Posterior vena cava (tissue), 2 donors: ENCODE measurements at regions not wholly inside any gene's neighbourhood (a gene's known extent, or its start where the extent isn't known, plus 50 kb on each side); places are given as distances from the start of the nearest gene placed in this dataset.
"Not testable (repeated sequence)": the region's sequence is repeated elsewhere in the genome, so short reads cannot be mapped to it uniquely, and the experiment has no call there.

ENCODE experiments used
- DNase-seq: peaks from one replicate; pipeline ENCODE4 v3.0.0-alpha.2; 2020; ENCODE audit warnings: low spot score
- intact Hi-C, 2 donors: fragments of 100-400 bp; cut with DNase I; formaldehyde crosslinking; loops; one replicate each; pipeline versions ENCODE4 v1.14.1 to v1.14.2; 2022 to 2023
- donor health status: DM: yes; HTN: yes; CAD: no.
- donor health status: DM: yes; HTN: yes; CAD: no.

- no peak for DNase-seq
- intact Hi-C loops: no loop called here
Measured at GRCh38 chr13:65411521-65411920, 1818.6 kb downstream of the PCDH9 start.

GRCh38 chr13:65410791-65411190 lies 1819.3 kb downstream of the PCDH9 start:
- DNase-seq: no peak
- intact Hi-C loops: no loop called here

- intact Hi-C loops: no loop called here
- DNase-seq: no peak
Measured at GRCh38 chr13:65401315-65401714, 1828.8 kb downstream of the PCDH9 start.

- intact Hi-C loops: no loop called here
- DNase-seq: no peak
Measured at GRCh38 chr13:65400702-65401101, 1829.4 kb downstream of the PCDH9 start.

- intact Hi-C loops: no loop called here
- DNase-seq: no peak
Measured at GRCh38 chr13:65387743-65388347, 1842.3 kb downstream of the PCDH9 start.

- intact Hi-C loops: no loop called here
- DNase-seq: no peak
Measured at GRCh38 chr13:65378943-65379519, 1851.1 kb downstream of the PCDH9 start.

- DNase-seq: no peak
- intact Hi-C loops: no loop called here
Measured at GRCh38 chr13:65378484-65378883, 1851.7 kb downstream of the PCDH9 start.

- intact Hi-C loops: no loop called here
- no peak for DNase-seq
Measured at GRCh38 chr13:65368832-65369231, 1861.3 kb downstream of the PCDH9 start.

- intact Hi-C loops: no loop called here
- no peak for DNase-seq
Measured at GRCh38 chr13:65353951-65354350, 1876.2 kb downstream of the PCDH9 start.

- DNase-seq, intact Hi-C loops: not testable (repeated sequence)
Measured at GRCh38 chr13:65353150-65353549, 1877.0 kb downstream of the PCDH9 start.

- DNase-seq: no peak
- intact Hi-C loops: no loop called here
Measured at GRCh38 chr13:65347420-65348030, 1882.6 kb downstream of the PCDH9 start.

GRCh38 chr13:65343898-65344663 lies 1886.1 kb downstream of the PCDH9 start:
- DNase-seq: no peak
- intact Hi-C loops: no loop called here

GRCh38 chr13:65342541-65343337 lies 1887.4 kb downstream of the PCDH9 start:
- DNase-seq: no peak
- intact Hi-C loops: no loop called here

GRCh38 chr13:65339241-65339640 lies 1890.9 kb downstream of the PCDH9 start:
- no peak for DNase-seq
- intact Hi-C loops: no loop called here

- intact Hi-C loops: no loop called here
- no peak for DNase-seq
Measured at GRCh38 chr13:65336916-65337315, 1893.2 kb downstream of the PCDH9 start.

GRCh38 chr13:65336087-65336749 lies 1893.9 kb downstream of the PCDH9 start:
- intact Hi-C loops: no loop called here
- DNase-seq: peak; percentile 49

GRCh38 chr13:65330691-65331090 lies 1899.4 kb downstream of the PCDH9 start:
- DNase-seq: peak; percentile 63
- intact Hi-C loops: no loop called here

GRCh38 chr13:65330287-65330686 lies 1899.8 kb downstream of the PCDH9 start:
- DNase-seq: peak; percentile 56
- intact Hi-C loops: no loop called here

- DNase-seq: peak; percentile 60
- intact Hi-C loops: not testable (repeated sequence)
Measured at GRCh38 chr13:65323192-65323591, 1906.9 kb downstream of the PCDH9 start.
